Stomach (tissue), 4 donors: ENCODE measurements at regions not wholly inside any gene's neighbourhood (a gene's known extent, or its start where the extent isn't known, plus 50 kb on each side); places are given as distances from the start of the nearest gene placed in this dataset.

ENCODE experiments used
- POLR2AphosphoS5 ChIP-seq, 3 donors: sonication (generic); formaldehyde crosslinking; IDR thresholded peaks; one replicate each; pipeline ENCODE4 v1.6.1; 2016; ENCODE audit warnings: antibody characterized with exemption in 3 of 3
- TF ChIP-seq, protein P1 (sequence below), 7 experiments: fragments of 450-650 bp in 4 of 7; fragments of 200-600 bp in 3 of 7; sonication (generic) in 3 of 7; IDR thresholded peaks; one replicate each; pipeline ENCODE4 v1.5.1; 2016 to 2019; ENCODE audit warnings: antibody characterized with exemption in 7 of 7, control low read depth in 2 of 7, mild to moderate bottlenecking in 1 of 7

DNA sequence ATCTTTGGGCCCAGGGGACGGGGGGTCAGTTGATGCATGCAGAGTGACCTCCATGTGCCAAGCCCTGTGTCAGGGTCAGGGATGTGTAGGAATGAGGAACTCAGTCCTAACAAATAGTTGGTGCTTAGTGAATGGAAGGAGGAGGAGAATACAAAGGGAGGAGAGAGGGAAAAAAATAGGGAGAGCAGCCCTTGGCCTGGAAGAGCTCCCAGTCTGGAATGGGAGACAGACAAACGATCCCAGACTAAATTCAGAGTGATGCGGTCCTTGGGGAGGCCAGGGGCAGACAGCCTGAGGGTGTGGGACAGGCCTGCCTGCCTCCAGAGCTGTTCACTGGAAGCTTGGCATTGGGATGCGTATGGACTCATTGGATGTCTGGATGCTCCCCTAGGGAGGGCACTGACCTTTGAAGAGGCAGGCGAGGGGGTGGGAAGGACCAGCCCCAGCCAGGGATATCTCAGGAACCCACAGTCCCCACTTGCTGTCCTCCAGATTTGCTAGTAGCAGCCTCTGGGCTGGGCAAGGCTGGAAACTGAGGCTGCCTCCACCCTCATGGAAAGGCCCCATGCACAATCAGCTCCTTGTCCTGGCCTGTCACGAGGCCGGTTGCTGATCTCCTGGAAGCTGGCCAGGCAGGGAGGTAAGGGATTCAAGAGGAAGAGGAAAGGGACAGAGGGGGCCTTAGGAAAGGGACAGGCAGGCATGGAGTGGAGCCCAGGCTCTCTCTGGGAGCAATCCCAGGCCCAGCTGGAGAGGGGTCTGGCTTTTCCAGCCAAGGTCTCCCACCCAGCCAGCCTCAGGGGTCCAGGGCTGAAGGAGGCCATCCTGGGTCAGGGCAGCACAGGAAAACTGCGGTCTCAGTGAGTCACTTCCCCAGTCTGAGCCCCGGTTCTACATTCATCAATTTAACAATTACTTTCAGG, 69.0 kb upstream of the GGTA1 start:
- TF ChIP-seq POLR2AphosphoS5 (IDR thresholded peaks at IDR 0.05), result no peak
- TF ChIP-seq, protein P1, sequence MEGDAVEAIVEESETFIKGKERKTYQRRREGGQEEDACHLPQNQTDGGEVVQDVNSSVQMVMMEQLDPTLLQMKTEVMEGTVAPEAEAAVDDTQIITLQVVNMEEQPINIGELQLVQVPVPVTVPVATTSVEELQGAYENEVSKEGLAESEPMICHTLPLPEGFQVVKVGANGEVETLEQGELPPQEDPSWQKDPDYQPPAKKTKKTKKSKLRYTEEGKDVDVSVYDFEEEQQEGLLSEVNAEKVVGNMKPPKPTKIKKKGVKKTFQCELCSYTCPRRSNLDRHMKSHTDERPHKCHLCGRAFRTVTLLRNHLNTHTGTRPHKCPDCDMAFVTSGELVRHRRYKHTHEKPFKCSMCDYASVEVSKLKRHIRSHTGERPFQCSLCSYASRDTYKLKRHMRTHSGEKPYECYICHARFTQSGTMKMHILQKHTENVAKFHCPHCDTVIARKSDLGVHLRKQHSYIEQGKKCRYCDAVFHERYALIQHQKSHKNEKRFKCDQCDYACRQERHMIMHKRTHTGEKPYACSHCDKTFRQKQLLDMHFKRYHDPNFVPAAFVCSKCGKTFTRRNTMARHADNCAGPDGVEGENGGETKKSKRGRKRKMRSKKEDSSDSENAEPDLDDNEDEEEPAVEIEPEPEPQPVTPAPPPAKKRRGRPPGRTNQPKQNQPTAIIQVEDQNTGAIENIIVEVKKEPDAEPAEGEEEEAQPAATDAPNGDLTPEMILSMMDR (IDR thresholded peaks at IDR 0.05), result no peak
